GM21786 (cell line): ENCODE measurements at regions not wholly inside any gene's neighbourhood (a gene's known extent, or its start where the extent isn't known, plus 50 kb on each side); places are given as distances from the start of the nearest gene placed in this dataset.
A peak's percentile ranks its signal among the peaks of the same experiment; 100 is the strongest.
"Not testable (repeated sequence)": the region's sequence is repeated elsewhere in the genome, so short reads cannot be mapped to it uniquely, and the experiment has no call there.

Source experiments
- ATAC-seq: cut with Tn5 transposase; IDR thresholded peaks from one replicate; pipeline ENCODE4 v1.9.1; 2021; ENCODE audit not compliant: unreplicated experiment

- ATAC-seq, result no peak
Measured at GRCh38 chr11:64428693-64429092, 69.7 kb downstream of the RPS6KA4 start.

- ATAC-seq, result no peak
Measured at GRCh38 chr11:64429970-64430369, 71.0 kb downstream of the RPS6KA4 start.

GRCh38 chr11:64430645-64431044, 71.7 kb downstream of the RPS6KA4 start:
- ATAC-seq, result no peak

GRCh38 chr11:64436000-64436399, 77.0 kb downstream of the RPS6KA4 start:
- ATAC-seq, result no peak

- ATAC-seq, result no peak
Measured at GRCh38 chr11:64437426-64437825, 78.5 kb downstream of the RPS6KA4 start.

- ATAC-seq, result no peak
Measured at GRCh38 chr11:64438986-64439771, 80.2 kb downstream of the RPS6KA4 start.

GRCh38 chr11:64439772-64440491, 81.0 kb downstream of the RPS6KA4 start:
- not testable (repeated sequence) for ATAC-seq

GRCh38 chr11:64441127-64441526, 82.2 kb downstream of the RPS6KA4 start:
- no peak for ATAC-seq

- no peak for ATAC-seq
Measured at GRCh38 chr11:64443001-64443400, 84.0 kb downstream of the RPS6KA4 start.

GRCh38 chr11:64444838-64445441, 86.0 kb downstream of the RPS6KA4 start:
- no peak for ATAC-seq

GRCh38 chr11:64445651-64446050, 86.7 kb downstream of the RPS6KA4 start:
- no peak for ATAC-seq

- no peak for ATAC-seq
Measured at GRCh38 chr11:64447831-64448598, 89.1 kb downstream of the RPS6KA4 start.

GRCh38 chr11:64448599-64449380, 89.8 kb downstream of the RPS6KA4 start:
- ATAC-seq, result no peak

- peak; percentile 56 for ATAC-seq
Measured at GRCh38 chr11:64449381-64450167, 90.6 kb downstream of the RPS6KA4 start.

GRCh38 chr11:64450168-64450560, 91.2 kb downstream of the RPS6KA4 start:
- no peak for ATAC-seq

GRCh38 chr11:64451856-64452255, 92.9 kb downstream of the RPS6KA4 start:
- no peak for ATAC-seq

GRCh38 chr11:64453466-64453865, 94.5 kb downstream of the RPS6KA4 start:
- no peak for ATAC-seq

GRCh38 chr11:64455456-64456261, 96.7 kb downstream of the RPS6KA4 start:
- no peak for ATAC-seq
